HL-60 (cell line): ENCODE measurements at regions not wholly inside any gene's neighbourhood (a gene's known extent, or its start where the extent isn't known, plus 50 kb on each side); places are given as distances from the start of the nearest gene placed in this dataset.

Experiments used
- DNase-seq, 2 experiments: peaks; one replicate each; pipeline ENCODE4 v3.0.0-alpha.2; 2010 to 2020; ENCODE audit warnings: low read depth in 1 of 2, low spot score in 1 of 2
- H3K27ac ChIP-seq: fragments of 250-450 bp; sonication (Bioruptor Pico); replicated peaks from 2 replicates; pipeline ENCODE4 v1.5.1; 2020; ENCODE audit warnings: mild to moderate bottlenecking, moderate library complexity
- H3K27me3 ChIP-seq: fragments of 250-450 bp; sonication (Bioruptor Pico); 2 replicates; pipeline ENCODE4 v1.5.1; 2021; ENCODE audit warnings: mild to moderate bottlenecking, moderate library complexity; ENCODE audit not compliant: insufficient read depth, poor library complexity, severe bottlenecking
- H3K4me3 ChIP-seq: replicated peaks from 2 replicates; pipeline ENCODE4 v1.5.1; 2011; ENCODE audit warnings: mild to moderate bottlenecking, control low read depth, low read length; ENCODE audit not compliant: insufficient read depth
- GABPA ChIP-seq: IDR thresholded peaks from 2 replicates; pipeline ENCODE4 v1.6.1; 2012; ENCODE audit warnings: low read depth
- POLR2AphosphoS5 ChIP-seq: IDR thresholded peaks from 2 replicates; pipeline ENCODE4 v1.6.1; 2012; ENCODE audit warnings: low read depth
- SPI1 ChIP-seq: IDR thresholded peaks from 2 replicates; pipeline ENCODE4 v1.6.1; 2012; ENCODE audit warnings: low read depth, mild to moderate bottlenecking, borderline replicate concordance
- TF ChIP-seq, protein P1 (sequence below): IDR thresholded peaks from 2 replicates; pipeline ENCODE4 v1.6.1; 2012; ENCODE audit warnings: low read depth; ENCODE audit not compliant: insufficient replicate concordance
- TF ChIP-seq, protein P2 (sequence below): IDR thresholded peaks from one replicate; pipeline ENCODE4 v1.5.1; 2011; ENCODE audit warnings: low read length, control low read depth, inconsistent platforms; ENCODE audit not compliant: insufficient read depth

DNA sequence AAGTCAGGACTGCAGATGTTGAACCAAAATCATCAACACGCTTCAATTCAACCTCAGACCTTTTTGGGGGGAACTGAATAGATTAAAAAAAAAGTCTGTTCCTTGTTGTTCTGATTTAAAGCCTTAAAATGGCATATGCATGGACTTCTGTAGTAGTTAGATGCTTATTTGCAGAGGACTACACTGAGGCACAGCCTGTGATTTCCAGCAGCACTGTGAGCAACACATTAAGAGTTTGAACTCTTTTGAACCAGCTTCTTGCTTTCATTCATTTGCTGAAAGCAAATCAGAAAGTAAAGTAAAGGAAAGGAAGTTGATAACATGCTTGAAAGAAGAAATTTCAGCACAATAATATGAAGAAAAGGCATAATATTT lies 60.7 kb upstream of the DMAC1 start:
- Histone ChIP-seq H3K27me3 (no peaks in the 10 kb centered on the region), H3K4me3 (no peak overlapping the region), H3K27ac (no peak overlapping the region)
- no peak for TF ChIP-seq POLR2AphosphoS5
- TF ChIP-seq, protein P1, sequence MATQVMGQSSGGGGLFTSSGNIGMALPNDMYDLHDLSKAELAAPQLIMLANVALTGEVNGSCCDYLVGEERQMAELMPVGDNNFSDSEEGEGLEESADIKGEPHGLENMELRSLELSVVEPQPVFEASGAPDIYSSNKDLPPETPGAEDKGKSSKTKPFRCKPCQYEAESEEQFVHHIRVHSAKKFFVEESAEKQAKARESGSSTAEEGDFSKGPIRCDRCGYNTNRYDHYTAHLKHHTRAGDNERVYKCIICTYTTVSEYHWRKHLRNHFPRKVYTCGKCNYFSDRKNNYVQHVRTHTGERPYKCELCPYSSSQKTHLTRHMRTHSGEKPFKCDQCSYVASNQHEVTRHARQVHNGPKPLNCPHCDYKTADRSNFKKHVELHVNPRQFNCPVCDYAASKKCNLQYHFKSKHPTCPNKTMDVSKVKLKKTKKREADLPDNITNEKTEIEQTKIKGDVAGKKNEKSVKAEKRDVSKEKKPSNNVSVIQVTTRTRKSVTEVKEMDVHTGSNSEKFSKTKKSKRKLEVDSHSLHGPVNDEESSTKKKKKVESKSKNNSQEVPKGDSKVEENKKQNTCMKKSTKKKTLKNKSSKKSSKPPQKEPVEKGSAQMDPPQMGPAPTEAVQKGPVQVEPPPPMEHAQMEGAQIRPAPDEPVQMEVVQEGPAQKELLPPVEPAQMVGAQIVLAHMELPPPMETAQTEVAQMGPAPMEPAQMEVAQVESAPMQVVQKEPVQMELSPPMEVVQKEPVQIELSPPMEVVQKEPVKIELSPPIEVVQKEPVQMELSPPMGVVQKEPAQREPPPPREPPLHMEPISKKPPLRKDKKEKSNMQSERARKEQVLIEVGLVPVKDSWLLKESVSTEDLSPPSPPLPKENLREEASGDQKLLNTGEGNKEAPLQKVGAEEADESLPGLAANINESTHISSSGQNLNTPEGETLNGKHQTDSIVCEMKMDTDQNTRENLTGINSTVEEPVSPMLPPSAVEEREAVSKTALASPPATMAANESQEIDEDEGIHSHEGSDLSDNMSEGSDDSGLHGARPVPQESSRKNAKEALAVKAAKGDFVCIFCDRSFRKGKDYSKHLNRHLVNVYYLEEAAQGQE: no peak
- no peak for TF ChIP-seq SPI1
- TF ChIP-seq, protein P2, sequence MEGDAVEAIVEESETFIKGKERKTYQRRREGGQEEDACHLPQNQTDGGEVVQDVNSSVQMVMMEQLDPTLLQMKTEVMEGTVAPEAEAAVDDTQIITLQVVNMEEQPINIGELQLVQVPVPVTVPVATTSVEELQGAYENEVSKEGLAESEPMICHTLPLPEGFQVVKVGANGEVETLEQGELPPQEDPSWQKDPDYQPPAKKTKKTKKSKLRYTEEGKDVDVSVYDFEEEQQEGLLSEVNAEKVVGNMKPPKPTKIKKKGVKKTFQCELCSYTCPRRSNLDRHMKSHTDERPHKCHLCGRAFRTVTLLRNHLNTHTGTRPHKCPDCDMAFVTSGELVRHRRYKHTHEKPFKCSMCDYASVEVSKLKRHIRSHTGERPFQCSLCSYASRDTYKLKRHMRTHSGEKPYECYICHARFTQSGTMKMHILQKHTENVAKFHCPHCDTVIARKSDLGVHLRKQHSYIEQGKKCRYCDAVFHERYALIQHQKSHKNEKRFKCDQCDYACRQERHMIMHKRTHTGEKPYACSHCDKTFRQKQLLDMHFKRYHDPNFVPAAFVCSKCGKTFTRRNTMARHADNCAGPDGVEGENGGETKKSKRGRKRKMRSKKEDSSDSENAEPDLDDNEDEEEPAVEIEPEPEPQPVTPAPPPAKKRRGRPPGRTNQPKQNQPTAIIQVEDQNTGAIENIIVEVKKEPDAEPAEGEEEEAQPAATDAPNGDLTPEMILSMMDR: no peak
- no peak for TF ChIP-seq GABPA
- no peak for DNase-seq

DNA sequence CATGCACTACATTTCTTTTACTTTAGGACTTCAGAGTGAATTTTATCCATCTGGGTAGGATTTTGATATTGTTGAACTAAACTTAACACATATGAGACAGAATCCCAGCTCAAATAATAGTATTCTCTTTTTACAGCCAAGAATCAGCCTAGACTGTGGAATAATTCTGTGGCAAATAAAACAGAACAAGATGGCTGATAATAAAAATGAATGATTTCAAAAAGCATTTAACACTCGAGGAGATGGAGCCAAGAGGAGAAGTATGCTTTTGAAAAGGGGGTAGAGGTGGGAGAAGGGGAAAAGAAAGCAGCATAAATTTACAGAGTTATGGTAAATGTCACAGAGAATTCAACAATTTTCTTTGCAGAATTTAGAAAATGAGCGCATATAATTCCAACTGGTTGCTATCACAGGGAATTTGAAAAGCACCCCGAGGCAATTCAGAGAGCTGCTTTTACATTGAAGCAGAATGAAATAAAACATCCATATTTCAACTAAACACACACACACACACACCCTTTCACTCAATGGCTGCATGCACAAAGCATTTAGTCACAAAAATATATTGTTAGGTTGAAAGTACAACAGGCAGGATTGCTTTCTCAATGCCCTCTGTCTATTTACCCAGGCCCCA lies 60.2 kb upstream of the DMAC1 start:
- H3K27ac ChIP-seq: no peak overlapping the region
- H3K27me3 ChIP-seq: no peaks in the 10 kb centered on the region
- TF ChIP-seq SPI1 (no peak), POLR2AphosphoS5 (no peak), GABPA (no peak)
- TF ChIP-seq, protein P2: no peak
- TF ChIP-seq, protein P1: no peak
- DNase-seq: no peak
- H3K4me3 ChIP-seq: no peak overlapping the region

DNA sequence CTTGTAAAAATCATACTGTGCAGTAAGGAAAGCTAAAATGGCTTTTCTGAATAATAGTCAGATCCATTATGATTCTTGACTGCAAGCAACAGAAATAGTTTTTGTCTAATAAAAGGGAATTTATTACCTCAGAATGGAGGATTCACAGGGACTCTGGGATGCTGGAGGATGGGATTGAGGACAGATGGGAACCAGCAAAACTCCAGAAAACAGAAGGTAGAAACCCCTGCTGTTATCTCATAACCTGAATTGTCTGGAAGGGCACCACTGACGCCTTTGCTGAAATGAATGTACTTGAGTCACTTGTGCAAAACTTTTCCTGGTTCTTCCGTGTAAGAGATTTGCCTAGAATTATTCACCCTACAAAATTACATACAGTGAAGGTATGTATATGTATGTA lies 58.6 kb upstream of the DMAC1 start:
- no peak for DNase-seq
- no peaks in the 10 kb centered on the region for H3K27me3 ChIP-seq
- H3K4me3 ChIP-seq: no peak overlapping the region
- no peak for TF ChIP-seq SPI1
- TF ChIP-seq GABPA: no peak
- TF ChIP-seq, protein P1: no peak
- TF ChIP-seq, protein P2: no peak
- no peak for TF ChIP-seq POLR2AphosphoS5
- no peak overlapping the region for H3K27ac ChIP-seq
